Astrocyte (in vitro differentiated cells and primary cell): ENCODE measurements at regions not wholly inside any gene's neighbourhood (a gene's known extent, or its start where the extent isn't known, plus 50 kb on each side); places are given as distances from the start of the nearest gene placed in this dataset.

Experiments
- EZH2 ChIP-seq: IDR thresholded peaks from 2 replicates; pipeline ENCODE4 v1.6.1; 2012; ENCODE audit warnings: mild to moderate bottlenecking, low read length, inconsistent platforms; ENCODE audit not compliant: insufficient read depth
- TF ChIP-seq, protein P1 (sequence below): IDR thresholded peaks from 2 replicates; pipeline ENCODE4 v1.5.1; 2011; ENCODE audit warnings: low read depth, mild to moderate bottlenecking, inconsistent platforms, low read length, moderate library complexity; ENCODE audit not compliant: insufficient read depth

DNA sequence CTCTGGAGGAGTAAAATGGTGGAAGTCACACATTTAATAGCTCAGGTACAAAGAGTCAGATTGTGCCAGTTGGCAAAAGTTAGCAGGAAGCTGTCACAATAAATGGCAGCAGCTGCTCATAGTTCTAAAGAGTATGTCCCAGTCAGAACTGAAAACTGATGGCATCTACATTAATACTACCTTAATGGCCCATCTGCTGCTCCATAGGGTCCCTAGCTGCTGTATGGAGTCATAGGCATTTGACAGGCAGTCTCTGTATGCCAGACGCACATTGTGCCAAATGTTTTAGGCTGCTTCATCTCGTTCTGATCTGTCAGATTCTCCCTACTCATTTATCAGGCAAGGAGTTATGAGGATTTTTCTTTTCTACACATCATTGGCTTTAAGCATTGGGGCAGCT is 515.8 kb upstream of the ARRDC3 start:
- TF ChIP-seq, protein P1, sequence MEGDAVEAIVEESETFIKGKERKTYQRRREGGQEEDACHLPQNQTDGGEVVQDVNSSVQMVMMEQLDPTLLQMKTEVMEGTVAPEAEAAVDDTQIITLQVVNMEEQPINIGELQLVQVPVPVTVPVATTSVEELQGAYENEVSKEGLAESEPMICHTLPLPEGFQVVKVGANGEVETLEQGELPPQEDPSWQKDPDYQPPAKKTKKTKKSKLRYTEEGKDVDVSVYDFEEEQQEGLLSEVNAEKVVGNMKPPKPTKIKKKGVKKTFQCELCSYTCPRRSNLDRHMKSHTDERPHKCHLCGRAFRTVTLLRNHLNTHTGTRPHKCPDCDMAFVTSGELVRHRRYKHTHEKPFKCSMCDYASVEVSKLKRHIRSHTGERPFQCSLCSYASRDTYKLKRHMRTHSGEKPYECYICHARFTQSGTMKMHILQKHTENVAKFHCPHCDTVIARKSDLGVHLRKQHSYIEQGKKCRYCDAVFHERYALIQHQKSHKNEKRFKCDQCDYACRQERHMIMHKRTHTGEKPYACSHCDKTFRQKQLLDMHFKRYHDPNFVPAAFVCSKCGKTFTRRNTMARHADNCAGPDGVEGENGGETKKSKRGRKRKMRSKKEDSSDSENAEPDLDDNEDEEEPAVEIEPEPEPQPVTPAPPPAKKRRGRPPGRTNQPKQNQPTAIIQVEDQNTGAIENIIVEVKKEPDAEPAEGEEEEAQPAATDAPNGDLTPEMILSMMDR, result no peak
- TF ChIP-seq EZH2, result no peak
